ENCODE measurements at regions not wholly inside any gene's neighbourhood (a gene's known extent, or its start where the extent isn't known, plus 50 kb on each side); places are given as distances from the start of the nearest gene placed in this dataset.

- TF ChIP-seq CTCF (IDR thresholded peaks at IDR 0.05; ENCODE audit: low read depth, low read length), result no peak
- TF ChIP-seq EZH2phosphoT487 (IDR thresholded peaks at IDR 0.05; ENCODE audit: low read depth), result no peak
These were observed 178.8 kb downstream of the IBTK start for GRCh38 chr6:82068721-82069120.
